CD4-positive, alpha-beta T cell treated with Interleukin-21 for 1 hour (primary cell): ENCODE measurements at regions not wholly inside any gene's neighbourhood (a gene's known extent, or its start where the extent isn't known, plus 50 kb on each side); places are given as distances from the start of the nearest gene placed in this dataset.

ENCODE experiments used
- DNase-seq: peaks from one replicate; pipeline ENCODE4 v3.0.0-alpha.2; 2020

- no peak for DNase-seq
Observed at GRCh38 chr7:156148547-156148946, 336.3 kb upstream of the SHH start.

- DNase-seq = no peak
Observed at GRCh38 chr7:156147756-156148504, 335.7 kb upstream of the SHH start.

GRCh38 chr7:156147104-156147503, 334.8 kb upstream of the SHH start:
- no peak for DNase-seq

- DNase-seq = no peak
Observed at GRCh38 chr7:156145996-156146395, 333.7 kb upstream of the SHH start.

GRCh38 chr7:156145184-156145583, 332.9 kb upstream of the SHH start:
- no peak for DNase-seq

- DNase-seq = no peak
Observed at GRCh38 chr7:156143683-156144082, 331.4 kb upstream of the SHH start.

- DNase-seq = no peak
Observed at GRCh38 chr7:156143158-156143557, 330.9 kb upstream of the SHH start.

- no peak for DNase-seq
Observed at GRCh38 chr7:156141941-156142340, 329.7 kb upstream of the SHH start.

GRCh38 chr7:156140896-156141295, 328.6 kb upstream of the SHH start:
- no peak for DNase-seq

- no peak for DNase-seq
Observed at GRCh38 chr7:156140447-156140846, 328.2 kb upstream of the SHH start.

GRCh38 chr7:156139633-156140032, 327.4 kb upstream of the SHH start:
- no peak for DNase-seq

- DNase-seq = no peak
Observed at GRCh38 chr7:156139112-156139511, 326.8 kb upstream of the SHH start.

GRCh38 chr7:156131881-156132280, 319.6 kb upstream of the SHH start:
- no peak for DNase-seq

GRCh38 chr7:156129522-156129921, 317.3 kb upstream of the SHH start:
- DNase-seq = no peak

GRCh38 chr7:156128496-156128895, 316.2 kb upstream of the SHH start:
- DNase-seq = no peak

- no peak for DNase-seq
Observed at GRCh38 chr7:156127166-156128134, 315.2 kb upstream of the SHH start.

- no peak for DNase-seq
Observed at GRCh38 chr7:156125841-156126730, 313.8 kb upstream of the SHH start.

- no peak for DNase-seq
Observed at GRCh38 chr7:156124356-156124755, 312.1 kb upstream of the SHH start.

- DNase-seq = no peak
Observed at GRCh38 chr7:156123362-156123761, 311.1 kb upstream of the SHH start.

- no peak for DNase-seq
Observed at GRCh38 chr7:156122752-156123354, 310.6 kb upstream of the SHH start.

GRCh38 chr7:156121956-156122355, 309.7 kb upstream of the SHH start:
- no peak for DNase-seq

- no peak for DNase-seq
Observed at GRCh38 chr7:156121434-156121833, 309.2 kb upstream of the SHH start.

- DNase-seq = no peak
Observed at GRCh38 chr7:156120552-156120951, 308.3 kb upstream of the SHH start.
